ENCODE measurements at regions not wholly inside any gene's neighbourhood (a gene's known extent, or its start where the extent isn't known, plus 50 kb on each side); places are given as distances from the start of the nearest gene placed in this dataset.

GRCh38 chr3:26562021-26562768, 60.4 kb upstream of the LRRC3B start:
- Histone ChIP-seq H3K4me1 (replicated peaks in 1 of 2; ENCODE audit: control insufficient read depth in 2 of 2, insufficient read depth in 2 of 2, low read length in 2 of 2) (no peaks in the 10 kb centered on the region), H3K9ac (ENCODE audit: insufficient read depth in 1 of 2, low read depth in 2 of 2, low read length in 2 of 2) (no peak overlapping the region), H3K79me2 (ENCODE audit: control insufficient read depth, insufficient read depth, low read length) (no peaks in the 10 kb centered on the region), H2AFZ (ENCODE audit: low read depth, low read length) (no peak overlapping the region), H3K4me3 (no peak overlapping the region), H3K9me3 (replicated peaks; ENCODE audit: control insufficient read depth, insufficient read depth, low read depth, low read length) (no peaks in the 10 kb centered on the region), H3K9me1 (ENCODE audit: control insufficient read depth, insufficient read depth, low read length) (no peaks in the 10 kb centered on the region), H3K27me3 (ENCODE audit: control insufficient read depth in 2 of 2, insufficient read depth in 2 of 2, low read length in 2 of 2) (no peaks in the 10 kb centered on the region), H3K4me2 (ENCODE audit: insufficient read depth, low read length) (no peak overlapping the region), H4K20me1 (replicated peaks; ENCODE audit: control insufficient read depth, insufficient read depth, low read length) (no peaks in the 10 kb centered on the region), H3K36me3 (ENCODE audit: control insufficient read depth, insufficient read depth, low read length) (no peaks in the 10 kb centered on the region), H3K27ac (ENCODE audit: extremely low read depth, low read depth, low read length) (no peak overlapping the region)
- intact Hi-C loops (cut with micrococcal nuclease), result no loop called here
- ChIA-PET POLR2A (no interaction called here), CTCF (ENCODE audit: low intra/inter-chr PET ratio) (no interaction called here)
- BruUV-seq (replicated peaks), result no TSS peak
- FAIRE-seq (no peak), ATAC-seq (no peak), DNase-seq (ENCODE audit: extremely low read depth in 1 of 4, low spot score in 3 of 4) (no peak)
- WGBS (ENCODE audit: insufficient coverage, low coverage, missing lambda C conversion rate), result 0% methylated on average over 3 of the region's 3 CpGs
- in situ Hi-C loops (cut with MboI), result no loop called here
- TF ChIP-seq NFIX (CRISPR knock-in tag; IDR thresholded peaks at IDR 0.05; ENCODE audit: low read depth) (no peak), ARID3B (CRISPR knock-in tag; IDR thresholded peaks at IDR 0.05; ENCODE audit: borderline replicate concordance) (no peak), PCBP1 (IDR thresholded peaks at IDR 0.05; ENCODE audit: low read depth, low read length, poor library complexity, severe bottlenecking) (no peak), ZC3H4 (CRISPR knock-in tag; IDR thresholded peaks at IDR 0.05; ENCODE audit: borderline replicate concordance) (no peak), AFF4 (CRISPR knock-in tag; IDR thresholded peaks at IDR 0.05) (no peak), ATF4 (CRISPR knock-in tag; IDR thresholded peaks at IDR 0.05) (no peak), ZNF347 (CRISPR knock-in tag; IDR thresholded peaks at IDR 0.05; ENCODE audit: low read depth) (no peak), KAT8 (IDR thresholded peaks at IDR 0.05; ENCODE audit: low read depth) (no peak), RBM14 (IDR thresholded peaks at IDR 0.05; ENCODE audit: borderline replicate concordance, insufficient read depth, low read depth, low read length) (no peak)

Measured in K562 (cell line).